Ramos (cell line): ENCODE measurements at regions not wholly inside any gene's neighbourhood (a gene's known extent, or its start where the extent isn't known, plus 50 kb on each side); places are given as distances from the start of the nearest gene placed in this dataset.
"Not testable (repeated sequence)": the region's sequence is repeated elsewhere in the genome, so short reads cannot be mapped to it uniquely, and the experiment has no call there.

Experiments used
- in situ Hi-C: fragments of 300-500 bp; cut with MboI; formaldehyde crosslinking; loops from one replicate; pipeline ENCODE4 v1.14.3; 2022; ENCODE audit warnings: low sequenced_read_pairs; ENCODE audit not compliant: unreplicated experiment

DNA sequence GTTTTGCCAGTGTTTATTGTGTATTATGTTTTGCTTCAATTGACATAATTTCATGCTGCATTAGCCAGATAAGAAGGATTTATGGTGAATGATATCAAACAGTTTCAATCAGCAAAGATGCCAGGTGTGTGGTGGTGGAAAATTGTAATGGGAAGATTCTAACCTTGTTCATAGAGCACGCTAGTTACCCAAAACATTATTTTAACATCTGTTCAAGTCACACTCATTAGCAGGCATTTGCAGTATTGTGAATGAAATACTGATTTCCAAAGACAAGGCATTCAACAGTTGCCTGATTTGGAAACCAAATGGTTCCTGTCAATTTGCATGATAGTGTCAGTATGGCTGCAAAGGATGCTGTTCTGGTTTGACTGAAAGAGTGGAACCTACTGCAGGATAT, 129.7 kb downstream of the EPC1 start:
- in situ Hi-C loops = no loop called here

DNA sequence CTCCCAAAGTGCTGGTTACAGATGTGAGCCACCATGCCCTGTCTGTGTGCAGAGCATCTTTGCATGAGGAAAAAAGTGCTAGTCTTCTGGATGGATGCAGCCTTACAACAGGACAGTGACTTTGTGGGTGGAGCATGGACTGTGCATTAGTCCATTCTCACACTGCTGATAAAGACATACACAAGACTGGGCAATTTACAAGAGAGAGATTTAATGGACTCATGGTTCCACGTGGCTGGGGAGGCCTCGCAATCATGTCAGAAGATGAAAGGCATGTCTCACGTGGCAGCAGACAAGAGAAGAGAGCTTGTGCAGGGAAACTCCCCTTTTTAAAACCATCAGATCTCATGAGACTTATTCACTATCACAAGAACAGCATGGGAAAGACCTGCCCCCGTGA, 133.1 kb downstream of the EPC1 start:
- in situ Hi-C loops = not testable (repeated sequence)

DNA sequence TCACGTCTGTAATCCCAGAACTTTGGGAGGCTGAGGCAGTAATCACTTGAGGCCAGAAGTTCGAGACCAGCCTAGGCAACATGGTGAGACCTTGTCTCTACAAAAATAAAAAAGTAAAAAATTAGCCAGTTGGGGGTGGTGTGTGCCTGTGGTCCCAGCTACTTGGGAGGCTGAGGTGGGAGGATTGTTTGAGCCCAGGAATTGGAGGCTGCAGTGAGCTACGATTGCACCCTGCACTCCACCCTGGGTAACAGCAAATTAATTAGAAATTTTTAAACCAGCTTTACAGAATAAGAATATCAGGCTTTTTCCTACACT, 136.0 kb downstream of the EPC1 start:
- in situ Hi-C loops = no loop called here

DNA sequence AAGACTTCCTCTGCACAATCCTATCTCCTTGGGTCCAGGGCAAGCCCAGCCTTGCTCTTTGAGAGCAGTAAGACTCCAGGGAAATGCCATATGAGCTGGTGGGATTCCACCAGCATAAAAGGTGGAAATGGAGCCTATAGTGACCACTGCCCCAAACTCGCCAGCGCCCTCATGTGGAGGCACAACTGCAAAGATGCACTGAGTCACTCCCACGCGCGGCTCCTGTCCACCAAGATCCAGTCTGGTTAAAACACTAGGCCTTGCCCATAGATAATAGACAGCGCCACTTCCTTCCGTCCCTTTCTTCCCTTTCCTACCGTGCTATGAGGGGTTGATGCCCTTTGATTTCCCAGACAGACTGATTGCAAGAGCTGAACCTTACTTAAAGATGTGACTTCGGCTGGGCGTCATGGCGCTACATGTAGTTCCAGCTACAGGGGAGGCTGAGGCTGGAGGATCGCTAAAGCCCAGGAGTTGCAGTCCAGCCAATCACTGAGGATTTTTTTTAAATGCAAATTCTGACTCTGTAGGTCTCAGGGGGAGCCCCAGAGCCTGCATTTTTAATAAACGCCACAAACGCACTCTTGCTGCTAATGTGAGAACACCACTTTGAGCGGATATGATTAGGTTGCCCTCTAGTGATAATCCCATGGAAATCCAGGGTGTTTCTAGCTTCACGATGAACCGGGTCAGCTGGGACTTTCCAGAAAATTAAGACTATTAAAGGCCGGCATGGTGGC, 136.5 kb downstream of the EPC1 start:
- in situ Hi-C loops = no loop called here

DNA sequence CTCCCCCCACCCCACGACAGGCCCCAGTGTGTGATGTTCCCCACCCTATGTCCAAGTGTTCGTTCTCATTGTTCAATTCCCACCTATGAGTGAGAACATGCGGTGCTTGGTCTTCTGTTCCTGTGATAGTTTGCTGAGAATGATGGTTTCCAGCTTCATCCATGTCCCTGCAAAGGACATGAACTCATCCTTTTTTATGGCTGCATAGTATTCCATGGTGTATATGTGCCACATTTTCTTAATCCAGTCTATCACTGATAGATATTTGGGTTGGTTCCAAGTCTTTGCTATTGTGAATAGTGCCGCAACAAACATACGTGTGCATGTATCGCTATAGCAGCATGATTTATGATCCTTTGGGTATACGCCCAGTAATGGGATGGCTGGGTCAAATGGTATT, 139.0 kb downstream of the EPC1 start:
- in situ Hi-C loops = not testable (repeated sequence)

DNA sequence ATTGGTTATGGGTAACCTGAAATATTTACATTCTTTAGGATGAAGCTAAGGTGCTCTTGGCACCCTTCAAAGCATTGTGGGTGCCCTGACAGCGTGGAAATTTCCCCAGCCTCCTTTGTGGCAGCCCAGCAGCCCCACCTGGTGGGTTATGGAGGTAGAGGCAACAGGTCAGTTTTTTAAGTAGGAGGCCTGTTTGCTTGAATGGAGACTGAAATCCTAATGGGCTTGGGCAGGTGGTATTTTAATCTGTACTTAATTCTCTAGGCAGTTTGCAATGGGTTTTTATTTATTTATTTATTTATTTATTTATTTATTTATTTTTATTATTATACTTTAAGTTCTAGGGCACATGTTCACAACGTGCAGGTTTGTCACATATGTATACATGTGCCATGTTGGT, 139.4 kb downstream of the EPC1 start:
- in situ Hi-C loops = no loop called here

DNA sequence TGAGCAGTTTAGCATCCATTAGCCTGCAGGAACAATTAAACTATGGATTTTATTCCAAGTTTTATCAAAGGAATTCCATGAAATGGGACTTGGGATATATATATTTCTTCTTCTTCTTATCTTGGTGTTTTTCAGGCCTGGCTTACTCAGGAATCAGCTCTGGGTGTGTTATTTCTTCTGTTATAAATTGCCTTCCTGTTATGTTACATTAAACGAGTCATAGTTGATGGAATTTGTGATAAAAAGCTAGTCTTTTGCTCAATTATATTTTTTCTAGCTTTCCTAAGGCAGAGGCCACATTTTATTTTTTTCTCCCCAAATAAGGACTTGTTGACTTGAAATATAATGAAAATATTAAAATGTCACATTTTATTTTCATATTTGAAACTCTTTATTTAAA, 141.3 kb downstream of the EPC1 start:
- in situ Hi-C loops = no loop called here

DNA sequence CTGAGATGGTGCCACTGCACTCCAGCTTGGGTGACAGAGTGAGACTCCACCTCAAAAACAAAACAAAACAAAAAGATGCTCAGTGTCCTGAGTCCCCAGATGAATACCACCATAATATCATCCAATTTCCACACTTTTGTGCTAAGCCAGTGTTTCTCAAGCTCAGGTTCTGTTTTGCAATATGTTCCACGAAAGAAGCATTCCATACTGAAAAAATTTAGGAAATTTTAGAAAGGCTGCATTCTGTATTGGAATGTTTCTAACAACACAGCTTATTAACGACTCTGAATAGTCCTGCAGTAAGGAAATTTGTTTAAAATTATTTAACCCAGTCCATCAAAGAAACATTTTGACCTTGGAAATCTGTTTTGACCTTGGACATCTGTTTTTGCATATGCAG, 142.4 kb downstream of the EPC1 start:
- in situ Hi-C loops = no loop called here

DNA sequence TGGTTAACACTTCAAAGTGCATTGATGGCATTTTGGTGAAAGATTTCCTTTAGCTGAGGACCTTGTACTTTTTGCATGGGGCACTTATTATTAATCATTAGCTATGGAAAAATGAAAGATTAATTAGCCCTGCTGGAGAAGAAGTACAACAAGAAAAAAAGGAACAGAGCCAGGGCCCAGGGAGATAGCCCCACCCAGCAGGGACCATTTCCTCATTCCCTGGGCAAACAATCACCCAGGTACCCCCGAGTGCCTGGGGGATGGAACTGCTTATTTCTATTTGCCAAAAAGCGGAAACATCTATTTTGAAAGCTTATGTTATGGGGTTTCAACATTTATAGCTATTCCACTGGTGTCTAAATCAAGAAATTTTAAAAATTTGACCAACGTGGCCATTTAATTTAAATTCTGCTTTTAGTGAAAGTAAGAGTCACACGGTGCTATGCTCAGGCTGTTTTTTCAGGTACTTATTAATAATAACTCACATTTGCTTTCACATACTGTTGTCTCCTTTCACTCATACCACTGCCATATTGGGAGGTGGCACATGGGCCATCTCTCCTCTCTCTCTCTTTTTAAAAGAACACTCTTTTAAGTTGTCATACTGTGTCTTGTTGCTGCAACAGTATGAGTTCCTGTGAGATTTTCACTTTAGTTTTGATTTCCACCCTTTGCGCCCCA, 143.6 kb upstream of the KIF5B start:
- in situ Hi-C loops = loop anchor here (10.0 kb wide), 1 partner anchor 155 kb away; no protein-coding TSS in a partner anchor

DNA sequence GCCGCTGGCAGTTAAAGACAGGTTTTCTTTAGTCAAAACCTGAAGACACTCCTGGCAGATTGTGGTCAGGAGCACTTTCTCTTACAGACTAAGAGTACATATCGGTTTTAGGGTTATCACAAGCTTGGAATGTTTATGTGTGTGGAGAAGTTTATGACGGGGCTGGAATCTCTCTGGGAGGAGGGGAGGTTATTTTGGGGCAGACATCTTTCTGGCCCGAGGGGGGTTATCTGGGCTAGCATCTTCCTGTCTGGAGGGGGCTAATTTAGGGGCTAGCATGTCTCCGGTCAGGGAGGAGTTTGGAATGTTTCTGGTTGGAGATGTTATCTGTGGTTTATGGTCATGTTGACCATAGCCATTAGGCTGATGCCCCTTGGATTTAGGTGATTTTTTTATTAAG, 141.2 kb upstream of the KIF5B start:
- in situ Hi-C loops = loop anchor here (10.0 kb wide), 1 partner anchor 157 kb away; no protein-coding TSS in a partner anchor

DNA sequence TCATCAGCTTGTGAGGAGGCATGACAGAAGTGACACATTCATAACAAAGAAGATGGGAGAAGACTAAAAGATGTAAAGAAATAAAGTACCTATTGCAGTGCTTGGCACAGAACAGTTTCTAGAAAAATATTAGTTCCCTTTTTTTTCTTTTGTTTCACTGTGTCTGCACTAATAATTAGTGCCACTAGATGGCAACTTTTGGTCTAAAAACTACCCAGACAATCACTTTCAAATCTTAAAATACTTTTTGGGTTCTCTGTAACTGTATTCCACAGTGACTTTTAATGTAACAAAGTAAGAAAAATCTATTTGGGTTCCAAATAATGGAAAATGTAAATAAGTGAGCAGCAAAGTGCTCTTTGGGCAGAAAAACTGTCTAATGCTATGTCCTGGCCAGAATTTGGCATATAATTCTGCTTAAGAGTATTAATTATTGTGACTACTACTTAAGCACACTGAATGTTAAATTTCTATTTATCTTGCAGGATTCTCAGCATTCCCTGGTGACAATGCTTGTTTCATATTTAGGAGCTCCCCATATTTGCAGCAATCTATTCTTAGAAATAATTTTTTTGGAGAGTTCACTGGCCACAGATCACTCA, 134.8 kb upstream of the KIF5B start:
- in situ Hi-C loops = loop anchor here (10.0 kb wide), 1 partner anchor 164 kb away; no protein-coding TSS in a partner anchor

DNA sequence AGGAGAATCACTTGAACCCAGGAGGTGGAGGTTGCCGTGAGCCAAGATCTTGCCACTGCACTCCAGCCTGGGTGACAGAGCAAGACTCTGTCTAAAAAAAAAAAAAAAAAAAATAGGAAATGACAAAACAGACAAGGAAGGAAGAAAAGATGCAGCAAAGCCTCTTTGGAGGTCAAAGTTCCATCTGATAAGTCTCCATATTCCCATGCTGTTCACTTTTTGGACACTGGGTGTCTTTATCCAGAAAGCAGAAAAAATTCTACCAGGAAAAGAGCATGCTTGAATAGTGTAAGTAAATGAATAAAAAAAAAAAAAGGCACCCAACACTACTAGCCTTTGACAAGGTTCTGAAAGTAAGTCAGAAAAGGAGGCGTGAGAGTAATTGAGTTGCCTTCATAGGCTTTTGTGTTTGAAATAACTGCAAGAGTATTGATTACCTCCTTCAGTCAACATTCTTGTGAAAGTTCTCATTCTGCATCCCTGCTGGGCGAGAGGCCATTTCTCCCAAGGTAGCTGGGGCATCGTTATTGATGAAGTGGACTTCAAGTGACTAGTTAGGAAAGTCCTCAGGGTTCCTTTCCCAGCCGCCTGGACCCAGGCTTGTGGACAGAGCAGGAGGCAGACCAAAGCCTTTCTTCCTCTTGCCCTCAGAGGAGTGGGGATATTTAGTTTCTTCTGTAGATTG, 133.3 kb upstream of the KIF5B start:
- in situ Hi-C loops = loop anchor here (10.0 kb wide), 1 partner anchor 165 kb away; no protein-coding TSS in a partner anchor

DNA sequence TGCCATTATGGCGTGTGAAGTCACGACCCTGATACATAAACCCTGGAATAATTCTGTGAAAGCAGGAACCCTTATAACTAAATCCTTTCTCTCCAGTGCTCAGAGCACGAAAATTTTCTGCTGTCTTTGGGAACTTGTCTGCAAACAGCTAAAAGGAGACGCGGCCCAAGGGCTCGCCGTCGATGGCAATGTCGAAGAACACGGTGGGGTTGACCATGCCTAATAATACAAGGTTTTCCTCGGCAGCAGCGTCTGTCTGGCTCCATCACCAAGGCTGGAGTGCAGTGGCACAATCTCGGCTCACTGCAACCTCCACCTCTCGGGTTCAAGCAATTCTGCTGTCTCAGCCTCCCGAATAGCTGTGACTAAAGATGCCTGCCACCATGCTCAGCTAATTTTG, 132.4 kb upstream of the KIF5B start:
- in situ Hi-C loops = not testable (repeated sequence)

DNA sequence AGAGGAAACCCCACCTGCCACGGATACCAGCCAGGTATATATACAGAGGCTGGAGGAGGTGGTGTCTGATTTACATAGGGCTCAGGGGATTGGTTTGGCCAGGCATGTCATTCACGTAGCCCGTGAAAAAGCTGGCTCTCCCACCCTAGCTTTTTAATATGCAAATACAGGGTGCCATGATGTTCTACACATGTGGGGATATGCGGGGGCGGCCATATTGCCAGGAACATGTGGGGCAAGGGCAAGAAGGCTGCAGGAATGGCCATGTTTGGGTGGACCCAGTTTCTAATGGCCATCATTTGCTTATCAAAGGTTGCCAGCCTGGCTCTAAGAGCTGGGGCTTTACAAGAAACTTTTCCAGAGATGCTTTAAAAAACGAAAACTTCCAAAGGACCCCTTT, 131.5 kb upstream of the KIF5B start:
- in situ Hi-C loops = no loop called here

DNA sequence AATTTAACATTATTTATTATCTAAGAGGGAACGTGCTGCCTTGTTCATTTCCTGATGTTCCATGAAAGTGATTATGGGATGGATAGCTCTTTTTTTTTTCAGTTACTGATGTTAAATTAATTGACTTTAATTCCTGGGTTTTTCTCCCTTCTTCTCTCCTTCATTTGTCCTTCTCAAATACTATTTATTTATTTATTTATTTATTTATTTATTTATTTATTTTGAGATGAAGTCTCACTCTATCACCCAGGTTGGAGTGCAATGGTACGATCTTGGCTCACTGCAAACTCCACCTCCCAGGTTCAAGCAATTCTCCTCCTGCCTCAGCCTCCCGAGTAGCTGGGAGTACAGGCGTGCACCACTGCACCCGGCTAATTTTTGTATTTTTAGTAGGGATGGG, 127.4 kb upstream of the KIF5B start:
- in situ Hi-C loops = not testable (repeated sequence)

DNA sequence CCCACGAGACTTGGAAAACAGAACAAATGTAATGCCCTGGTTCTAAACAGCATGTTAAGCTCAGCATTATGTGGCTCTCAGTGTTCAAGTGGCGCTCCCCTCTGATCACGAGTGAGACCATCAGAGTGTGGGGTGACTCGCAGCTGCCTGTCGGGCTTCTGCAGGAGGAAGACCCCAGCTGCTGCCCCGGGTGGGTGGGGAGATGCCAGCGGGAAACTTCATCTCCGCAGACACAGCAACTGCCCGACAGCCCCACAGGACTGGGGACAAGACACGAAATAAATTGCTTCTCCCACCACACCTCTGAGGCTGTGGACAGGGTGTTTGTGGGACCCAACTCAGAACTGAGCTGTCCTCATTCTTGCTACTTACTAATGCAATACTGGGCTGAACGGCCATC, 126.3 kb upstream of the KIF5B start:
- in situ Hi-C loops = no loop called here

DNA sequence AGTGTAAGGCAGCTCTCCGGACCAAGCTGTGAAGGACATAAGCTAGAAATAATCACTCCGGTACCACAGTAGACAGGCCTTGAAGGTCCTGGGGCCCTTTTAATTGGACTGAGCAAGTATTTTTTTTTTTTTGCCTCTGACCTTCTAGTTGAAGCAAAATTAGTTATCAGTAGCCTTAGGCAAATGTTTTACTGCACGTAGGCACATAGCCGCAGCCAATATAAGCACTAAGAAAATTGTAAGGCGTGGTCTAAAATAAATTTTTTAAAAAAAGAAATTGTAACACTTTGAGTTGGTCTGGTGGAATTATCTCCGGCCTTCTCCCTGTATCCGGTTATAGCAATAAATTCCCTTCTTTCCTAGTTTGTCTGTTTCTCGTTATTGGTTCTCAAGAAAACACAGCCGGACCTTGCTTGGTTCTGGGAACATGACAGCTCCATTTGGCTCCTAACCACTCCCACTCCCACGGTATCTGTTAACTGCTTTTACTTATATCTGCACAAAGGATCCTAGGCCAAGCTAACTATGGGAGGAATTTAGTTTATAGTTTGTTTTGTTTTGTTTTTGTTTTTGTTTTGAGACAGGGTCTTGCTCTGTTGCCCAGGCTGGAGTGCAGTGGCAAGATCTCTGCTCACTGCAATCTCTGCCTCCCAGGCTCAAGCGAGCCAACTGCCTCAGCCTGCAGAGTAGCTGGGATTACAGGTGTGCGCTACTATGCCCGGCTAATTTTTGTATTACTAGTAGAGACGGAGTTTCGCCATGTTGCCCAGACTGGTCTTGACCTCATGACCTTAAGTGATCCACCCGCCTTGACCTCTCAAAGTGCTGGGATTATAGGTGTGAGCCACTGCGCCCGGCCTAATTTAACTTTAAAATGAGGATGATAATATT, 124.4 kb upstream of the KIF5B start:
- in situ Hi-C loops = no loop called here

DNA sequence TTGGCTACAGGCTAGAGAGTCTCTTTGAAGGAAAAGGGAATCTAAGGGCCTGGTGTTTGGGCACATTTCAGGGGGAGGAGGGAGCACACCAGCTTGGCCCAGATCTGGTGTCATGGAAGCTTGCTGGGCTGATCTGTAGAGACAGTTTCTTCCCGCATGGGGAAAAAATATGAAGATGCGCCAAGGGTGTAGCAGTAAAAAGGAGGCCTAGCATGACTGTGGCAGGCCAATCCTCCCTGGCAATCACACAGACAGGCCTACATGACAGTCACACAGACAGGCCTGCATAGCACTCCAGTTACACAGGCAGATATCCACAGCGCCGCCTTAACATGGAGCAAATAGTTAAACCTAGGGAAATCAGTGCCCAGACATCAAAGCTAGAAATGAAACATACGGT, 123.6 kb upstream of the KIF5B start:
- in situ Hi-C loops = no loop called here

DNA sequence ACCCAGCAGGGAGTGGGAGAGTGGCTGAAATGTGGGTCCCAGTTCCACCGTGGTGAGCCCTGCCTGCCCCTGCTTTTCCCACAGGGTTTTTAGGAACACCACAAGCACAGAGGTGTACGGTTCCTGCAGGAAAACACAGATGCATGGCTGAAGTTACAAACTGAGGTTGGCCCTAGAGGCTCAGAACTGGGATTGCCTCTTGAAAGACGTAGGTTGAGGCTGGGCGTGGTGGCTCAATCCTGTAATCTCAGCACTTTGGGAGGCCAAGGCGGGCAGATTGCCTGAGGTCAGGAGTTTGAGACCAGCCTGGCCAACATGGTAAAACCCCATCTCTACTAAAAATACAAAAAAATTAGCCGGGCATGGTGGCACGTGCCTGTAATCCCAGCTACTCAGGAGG, 121.4 kb upstream of the KIF5B start:
- in situ Hi-C loops = not testable (repeated sequence)

DNA sequence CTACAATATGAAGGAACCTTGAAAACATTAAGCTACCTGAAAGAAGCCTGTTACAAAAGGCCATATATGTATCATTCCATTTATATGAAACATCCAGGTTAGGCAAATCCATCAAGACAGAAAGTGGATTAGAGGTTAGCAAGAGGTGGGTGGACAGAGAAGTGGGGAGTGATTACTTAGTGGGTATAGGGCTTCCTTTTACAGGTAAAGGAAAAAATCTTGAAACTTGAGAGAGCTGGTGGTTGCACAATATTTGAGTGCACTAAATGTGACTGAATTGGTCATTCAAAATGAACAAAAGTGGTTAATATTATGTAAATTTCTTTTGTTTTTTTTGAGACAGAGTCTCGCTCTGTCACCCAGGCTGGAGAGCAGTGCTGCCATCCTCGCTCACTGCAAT, 119.4 kb upstream of the KIF5B start:
- in situ Hi-C loops = no loop called here
